ENCODE measurements at regions not wholly inside any gene's neighbourhood (a gene's known extent, or its start where the extent isn't known, plus 50 kb on each side); places are given as distances from the start of the nearest gene placed in this dataset.

GRCh38 chr4:138887741-138888140 lies 127.8 kb upstream of the NOCT start:
- TF ChIP-seq TAF1 (IDR thresholded peaks at IDR 0.05; ENCODE audit: low read depth, low read length) (no peak), POLR2A (IDR thresholded peaks at IDR 0.05; ENCODE audit: low read depth, low read length) (no peak), SPI1 (IDR thresholded peaks at IDR 0.05; ENCODE audit: low read depth, low read length) (no peak), POU2F2 (IDR thresholded peaks at IDR 0.05; ENCODE audit: low read depth, low read length) (no peak), POLR2AphosphoS5 (IDR thresholded peaks at IDR 0.05; ENCODE audit: low read depth, low read length) (no peak)

Measured in GM12891 (cell line).